ENCODE measurements at regions not wholly inside any gene's neighbourhood (a gene's known extent, or its start where the extent isn't known, plus 50 kb on each side); places are given as distances from the start of the nearest gene placed in this dataset.

DNA sequence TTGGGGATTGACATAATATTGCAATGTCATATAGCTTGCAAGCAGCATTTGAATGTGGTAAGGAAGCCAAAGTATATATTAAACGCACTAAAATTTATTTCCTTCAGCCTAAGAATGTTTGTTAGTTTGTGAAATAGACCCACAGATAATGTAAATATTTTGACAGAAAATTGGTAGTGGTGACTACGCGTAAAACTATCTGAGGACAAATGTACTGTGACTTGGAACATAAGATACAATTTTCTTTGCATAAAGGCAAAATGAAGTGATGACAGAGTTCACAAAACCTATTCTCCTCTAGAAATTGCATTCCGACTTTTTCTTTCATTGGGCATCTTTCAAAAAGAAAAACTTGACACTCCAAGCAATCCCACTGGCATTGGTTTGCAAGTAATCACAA lies 411.1 kb upstream of the LRATD1 start:
- TF ChIP-seq, protein P1, sequence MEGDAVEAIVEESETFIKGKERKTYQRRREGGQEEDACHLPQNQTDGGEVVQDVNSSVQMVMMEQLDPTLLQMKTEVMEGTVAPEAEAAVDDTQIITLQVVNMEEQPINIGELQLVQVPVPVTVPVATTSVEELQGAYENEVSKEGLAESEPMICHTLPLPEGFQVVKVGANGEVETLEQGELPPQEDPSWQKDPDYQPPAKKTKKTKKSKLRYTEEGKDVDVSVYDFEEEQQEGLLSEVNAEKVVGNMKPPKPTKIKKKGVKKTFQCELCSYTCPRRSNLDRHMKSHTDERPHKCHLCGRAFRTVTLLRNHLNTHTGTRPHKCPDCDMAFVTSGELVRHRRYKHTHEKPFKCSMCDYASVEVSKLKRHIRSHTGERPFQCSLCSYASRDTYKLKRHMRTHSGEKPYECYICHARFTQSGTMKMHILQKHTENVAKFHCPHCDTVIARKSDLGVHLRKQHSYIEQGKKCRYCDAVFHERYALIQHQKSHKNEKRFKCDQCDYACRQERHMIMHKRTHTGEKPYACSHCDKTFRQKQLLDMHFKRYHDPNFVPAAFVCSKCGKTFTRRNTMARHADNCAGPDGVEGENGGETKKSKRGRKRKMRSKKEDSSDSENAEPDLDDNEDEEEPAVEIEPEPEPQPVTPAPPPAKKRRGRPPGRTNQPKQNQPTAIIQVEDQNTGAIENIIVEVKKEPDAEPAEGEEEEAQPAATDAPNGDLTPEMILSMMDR (conservative IDR thresholded peaks at IDR 0.05; ENCODE audit: low read depth in 2 of 2), result no peak
- TF ChIP-seq, protein P2, sequence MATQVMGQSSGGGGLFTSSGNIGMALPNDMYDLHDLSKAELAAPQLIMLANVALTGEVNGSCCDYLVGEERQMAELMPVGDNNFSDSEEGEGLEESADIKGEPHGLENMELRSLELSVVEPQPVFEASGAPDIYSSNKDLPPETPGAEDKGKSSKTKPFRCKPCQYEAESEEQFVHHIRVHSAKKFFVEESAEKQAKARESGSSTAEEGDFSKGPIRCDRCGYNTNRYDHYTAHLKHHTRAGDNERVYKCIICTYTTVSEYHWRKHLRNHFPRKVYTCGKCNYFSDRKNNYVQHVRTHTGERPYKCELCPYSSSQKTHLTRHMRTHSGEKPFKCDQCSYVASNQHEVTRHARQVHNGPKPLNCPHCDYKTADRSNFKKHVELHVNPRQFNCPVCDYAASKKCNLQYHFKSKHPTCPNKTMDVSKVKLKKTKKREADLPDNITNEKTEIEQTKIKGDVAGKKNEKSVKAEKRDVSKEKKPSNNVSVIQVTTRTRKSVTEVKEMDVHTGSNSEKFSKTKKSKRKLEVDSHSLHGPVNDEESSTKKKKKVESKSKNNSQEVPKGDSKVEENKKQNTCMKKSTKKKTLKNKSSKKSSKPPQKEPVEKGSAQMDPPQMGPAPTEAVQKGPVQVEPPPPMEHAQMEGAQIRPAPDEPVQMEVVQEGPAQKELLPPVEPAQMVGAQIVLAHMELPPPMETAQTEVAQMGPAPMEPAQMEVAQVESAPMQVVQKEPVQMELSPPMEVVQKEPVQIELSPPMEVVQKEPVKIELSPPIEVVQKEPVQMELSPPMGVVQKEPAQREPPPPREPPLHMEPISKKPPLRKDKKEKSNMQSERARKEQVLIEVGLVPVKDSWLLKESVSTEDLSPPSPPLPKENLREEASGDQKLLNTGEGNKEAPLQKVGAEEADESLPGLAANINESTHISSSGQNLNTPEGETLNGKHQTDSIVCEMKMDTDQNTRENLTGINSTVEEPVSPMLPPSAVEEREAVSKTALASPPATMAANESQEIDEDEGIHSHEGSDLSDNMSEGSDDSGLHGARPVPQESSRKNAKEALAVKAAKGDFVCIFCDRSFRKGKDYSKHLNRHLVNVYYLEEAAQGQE (IDR thresholded peaks at IDR 0.05; ENCODE audit: unreplicated experiment), result no peak
- no peak for TF ChIP-seq POLR2AphosphoS5 (IDR thresholded peaks at IDR 0.05; ENCODE audit: low read depth)
- no peak for TF ChIP-seq JUNB (IDR thresholded peaks at IDR 0.05; ENCODE audit: unreplicated experiment)
- TF ChIP-seq EZH2 (IDR thresholded peaks at IDR 0.05; ENCODE audit: low read depth, unreplicated experiment), result no peak
- TF ChIP-seq EZH2phosphoT487 (IDR thresholded peaks at IDR 0.05; ENCODE audit: unreplicated experiment), result no peak
- TF ChIP-seq, protein P3, sequence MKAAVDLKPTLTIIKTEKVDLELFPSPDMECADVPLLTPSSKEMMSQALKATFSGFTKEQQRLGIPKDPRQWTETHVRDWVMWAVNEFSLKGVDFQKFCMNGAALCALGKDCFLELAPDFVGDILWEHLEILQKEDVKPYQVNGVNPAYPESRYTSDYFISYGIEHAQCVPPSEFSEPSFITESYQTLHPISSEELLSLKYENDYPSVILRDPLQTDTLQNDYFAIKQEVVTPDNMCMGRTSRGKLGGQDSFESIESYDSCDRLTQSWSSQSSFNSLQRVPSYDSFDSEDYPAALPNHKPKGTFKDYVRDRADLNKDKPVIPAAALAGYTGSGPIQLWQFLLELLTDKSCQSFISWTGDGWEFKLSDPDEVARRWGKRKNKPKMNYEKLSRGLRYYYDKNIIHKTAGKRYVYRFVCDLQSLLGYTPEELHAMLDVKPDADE (IDR thresholded peaks at IDR 0.05), result no peak
- TF ChIP-seq CREB1 (CRISPR knock-in tag; IDR thresholded peaks at IDR 0.05; ENCODE audit: low read depth), result no peak
- TF ChIP-seq ZNF114 (CRISPR knock-in tag; IDR thresholded peaks at IDR 0.05), result no peak
- no peak for TF ChIP-seq ZNF331 (CRISPR knock-in tag; IDR thresholded peaks at IDR 0.05; ENCODE audit: low read depth)
- no peak for TF ChIP-seq STAT1 (IDR thresholded peaks at IDR 0.05; ENCODE audit: unreplicated experiment)
- TF ChIP-seq NANOG (IDR thresholded peaks at IDR 0.05; ENCODE audit: borderline replicate concordance), result no peak
- TF ChIP-seq, protein P4, sequence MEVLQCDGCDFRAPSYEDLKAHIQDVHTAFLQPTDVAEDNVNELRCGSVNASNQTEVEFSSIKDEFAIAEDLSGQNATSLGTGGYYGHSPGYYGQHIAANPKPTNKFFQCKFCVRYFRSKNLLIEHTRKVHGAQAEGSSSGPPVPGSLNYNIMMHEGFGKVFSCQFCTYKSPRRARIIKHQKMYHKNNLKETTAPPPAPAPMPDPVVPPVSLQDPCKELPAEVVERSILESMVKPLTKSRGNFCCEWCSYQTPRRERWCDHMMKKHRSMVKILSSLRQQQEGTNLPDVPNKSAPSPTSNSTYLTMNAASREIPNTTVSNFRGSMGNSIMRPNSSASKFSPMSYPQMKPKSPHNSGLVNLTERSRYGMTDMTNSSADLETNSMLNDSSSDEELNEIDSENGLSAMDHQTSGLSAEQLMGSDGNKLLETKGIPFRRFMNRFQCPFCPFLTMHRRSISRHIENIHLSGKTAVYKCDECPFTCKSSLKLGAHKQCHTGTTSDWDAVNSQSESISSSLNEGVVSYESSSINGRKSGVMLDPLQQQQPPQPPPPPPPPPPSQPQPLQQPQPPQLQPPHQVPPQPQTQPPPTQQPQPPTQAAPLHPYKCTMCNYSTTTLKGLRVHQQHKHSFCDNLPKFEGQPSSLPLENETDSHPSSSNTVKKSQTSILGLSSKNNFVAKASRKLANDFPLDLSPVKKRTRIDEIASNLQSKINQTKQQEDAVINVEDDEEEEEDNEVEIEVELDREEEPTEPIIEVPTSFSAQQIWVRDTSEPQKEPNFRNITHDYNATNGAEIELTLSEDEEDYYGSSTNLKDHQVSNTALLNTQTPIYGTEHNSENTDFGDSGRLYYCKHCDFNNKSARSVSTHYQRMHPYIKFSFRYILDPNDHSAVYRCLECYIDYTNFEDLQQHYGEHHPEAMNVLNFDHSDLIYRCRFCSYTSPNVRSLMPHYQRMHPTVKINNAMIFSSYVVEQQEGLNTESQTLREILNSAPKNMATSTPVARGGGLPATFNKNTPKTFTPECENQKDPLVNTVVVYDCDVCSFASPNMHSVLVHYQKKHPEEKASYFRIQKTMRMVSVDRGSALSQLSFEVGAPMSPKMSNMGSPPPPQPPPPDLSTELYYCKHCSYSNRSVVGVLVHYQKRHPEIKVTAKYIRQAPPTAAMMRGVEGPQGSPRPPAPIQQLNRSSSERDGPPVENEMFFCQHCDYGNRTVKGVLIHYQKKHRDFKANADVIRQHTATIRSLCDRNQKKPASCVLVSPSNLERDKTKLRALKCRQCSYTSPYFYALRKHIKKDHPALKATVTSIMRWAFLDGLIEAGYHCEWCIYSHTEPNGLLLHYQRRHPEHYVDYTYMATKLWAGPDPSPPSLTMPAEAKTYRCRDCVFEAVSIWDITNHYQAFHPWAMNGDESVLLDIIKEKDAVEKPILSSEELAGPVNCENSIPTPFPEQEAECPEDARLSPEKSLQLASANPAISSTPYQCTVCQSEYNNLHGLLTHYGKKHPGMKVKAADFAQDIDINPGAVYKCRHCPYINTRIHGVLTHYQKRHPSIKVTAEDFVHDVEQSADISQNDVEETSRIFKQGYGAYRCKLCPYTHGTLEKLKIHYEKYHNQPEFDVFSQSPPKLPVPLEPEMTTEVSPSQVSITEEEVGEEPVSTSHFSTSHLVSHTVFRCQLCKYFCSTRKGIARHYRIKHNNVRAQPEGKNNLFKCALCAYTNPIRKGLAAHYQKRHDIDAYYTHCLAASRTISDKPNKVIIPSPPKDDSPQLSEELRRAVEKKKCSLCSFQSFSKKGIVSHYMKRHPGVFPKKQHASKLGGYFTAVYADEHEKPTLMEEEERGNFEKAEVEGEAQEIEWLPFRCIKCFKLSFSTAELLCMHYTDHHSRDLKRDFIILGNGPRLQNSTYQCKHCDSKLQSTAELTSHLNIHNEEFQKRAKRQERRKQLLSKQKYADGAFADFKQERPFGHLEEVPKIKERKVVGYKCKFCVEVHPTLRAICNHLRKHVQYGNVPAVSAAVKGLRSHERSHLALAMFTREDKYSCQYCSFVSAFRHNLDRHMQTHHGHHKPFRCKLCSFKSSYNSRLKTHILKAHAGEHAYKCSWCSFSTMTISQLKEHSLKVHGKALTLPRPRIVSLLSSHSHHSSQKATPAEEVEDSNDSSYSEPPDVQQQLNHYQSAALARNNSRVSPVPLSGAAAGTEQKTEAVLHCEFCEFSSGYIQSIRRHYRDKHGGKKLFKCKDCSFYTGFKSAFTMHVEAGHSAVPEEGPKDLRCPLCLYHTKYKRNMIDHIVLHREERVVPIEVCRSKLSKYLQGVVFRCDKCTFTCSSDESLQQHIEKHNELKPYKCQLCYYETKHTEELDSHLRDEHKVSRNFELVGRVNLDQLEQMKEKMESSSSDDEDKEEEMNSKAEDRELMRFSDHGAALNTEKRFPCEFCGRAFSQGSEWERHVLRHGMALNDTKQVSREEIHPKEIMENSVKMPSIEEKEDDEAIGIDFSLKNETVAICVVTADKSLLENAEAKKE (CRISPR knock-in tag; IDR thresholded peaks at IDR 0.05), result no peak
